Kidney (tissue), 13 donors: ENCODE measurements at regions not wholly inside any gene's neighbourhood (a gene's known extent, or its start where the extent isn't known, plus 50 kb on each side); places are given as distances from the start of the nearest gene placed in this dataset.

Experiments used
- DNase-seq, 5 donors: peaks; one replicate each; pipeline ENCODE4 v3.0.0-alpha.2; 2013 to 2020
- FAIRE-seq: peaks from 2 replicates; lab custom pipeline; 2012; peaks lifted over from hg19 to GRCh38; lab: Jason Lieb, UNC
- H3K27ac ChIP-seq, 2 donors: one replicate each; pipeline ENCODE4 v1.7.0; 2013; ENCODE audit warnings: low read depth in 2 of 2, low read length in 2 of 2, inconsistent platforms in 1 of 2
- H3K27me3 ChIP-seq: one replicate; pipeline ENCODE4 v1.7.1; 2013; ENCODE audit warnings: low read length, inconsistent platforms; ENCODE audit not compliant: control insufficient read depth, insufficient read depth
- H3K36me3 ChIP-seq, 3 donors: one replicate each; pipeline versions ENCODE4 v1.7.0 to v1.7.1; 2013; ENCODE audit warnings: low read length in 3 of 3, control low read depth in 1 of 3, inconsistent platforms in 1 of 3; ENCODE audit not compliant: insufficient read depth in 3 of 3, control insufficient read depth in 2 of 3
- H3K4me1 ChIP-seq, 3 donors: one replicate each; pipeline versions ENCODE4 v1.7.0 to v1.7.1; 2013; ENCODE audit warnings: low read length in 3 of 3, inconsistent platforms in 1 of 3, low read depth in 1 of 3; ENCODE audit not compliant: control insufficient read depth in 2 of 3, insufficient read depth in 2 of 3
- H3K4me3 ChIP-seq, 3 donors: one replicate each; pipeline versions ENCODE4 v1.7.0 to v1.8.1; 2013; ENCODE audit warnings: low read length in 3 of 3, control low read depth in 1 of 3, inconsistent platforms in 1 of 3
- H3K9ac ChIP-seq, 3 donors: one replicate each; pipeline versions ENCODE4 v1.7.0 to v1.7.1; 2013; ENCODE audit warnings: low read length in 3 of 3, control low read depth in 1 of 3, inconsistent platforms in 1 of 3
- H3K9me3 ChIP-seq, 3 donors: one replicate each; pipeline versions ENCODE4 v1.7.0 to v1.7.1; 2013; ENCODE audit warnings: low read length in 3 of 3, control low read depth in 1 of 3, inconsistent platforms in 1 of 3; ENCODE audit not compliant: control insufficient read depth in 2 of 3, insufficient read depth in 1 of 3
- CTCF ChIP-seq: IDR thresholded peaks from 3 replicates; pipeline ENCODE4 v1.5.1; 2012; ENCODE audit warnings: mild to moderate bottlenecking, moderate library complexity, borderline replicate concordance; ENCODE audit not compliant: insufficient read depth; ENCODE audit errors: extremely low read depth
- intact Hi-C: fragments of 100-400 bp; cut with DNase I; formaldehyde crosslinking; loops from one replicate; pipeline ENCODE4 v1.11.1; 2022
- donor health status: control.
- donor health status: control.
- donor health status: control.
- donor health status: control.
- donor health status: control.
- donor health status: DM: yes; HTN: yes; CAD: no.
- donor health status: Normal renal cell carcinoma (clear cell type).

- intact Hi-C loops: no loop called here
- no peaks in the 10 kb centered on the region for H3K27me3 ChIP-seq
- no peak for FAIRE-seq
- H3K9me3 ChIP-seq: no peaks in the 10 kb centered on the region
- no peak overlapping the region for H3K27ac ChIP-seq
- H3K36me3 ChIP-seq: no peaks in the 10 kb centered on the region
- no peak for DNase-seq
- H3K4me1 ChIP-seq: no peaks in the 10 kb centered on the region
- no peak for TF ChIP-seq CTCF
- H3K9ac ChIP-seq: no peak overlapping the region
- H3K4me3 ChIP-seq: no peak overlapping the region
These were observed 109.6 kb upstream of the DOK6 start for GRCh38 chr18:69291044-69291443.

- no peaks in the 10 kb centered on the region for H3K9me3 ChIP-seq
- DNase-seq: no peak
- no peaks in the 10 kb centered on the region for H3K4me1 ChIP-seq
- intact Hi-C loops: no loop called here
- H3K9ac ChIP-seq: no peak overlapping the region
- no peak overlapping the region for H3K27ac ChIP-seq
- no peak for FAIRE-seq
- no peak overlapping the region for H3K4me3 ChIP-seq
- H3K36me3 ChIP-seq: no peaks in the 10 kb centered on the region
- no peaks in the 10 kb centered on the region for H3K27me3 ChIP-seq
- TF ChIP-seq CTCF: no peak
These were observed 108.9 kb upstream of the DOK6 start for GRCh38 chr18:69291755-69292154.

GRCh38 chr18:69300185-69300584, 100.5 kb upstream of the DOK6 start:
- DNase-seq (no peak), FAIRE-seq (no peak)
- Histone ChIP-seq H3K27me3 (no peaks in the 10 kb centered on the region), H3K9me3 (peaks cover 0 to 4% (median 0%) of the 10 kb centered on the region in 3 donors), H3K4me3 (no peak overlapping the region), H3K27ac (no peak overlapping the region), H3K4me1 (no peaks in the 10 kb centered on the region), H3K36me3 (no peaks in the 10 kb centered on the region), H3K9ac (no peak overlapping the region)
- intact Hi-C loops: no loop called here
- no peak for TF ChIP-seq CTCF

- intact Hi-C loops: no loop called here
These were observed 92.1 kb upstream of the DOK6 start for GRCh38 chr18:69308619-69309018.

More at GRCh38 chr18:69308619-69309018, 92.1 kb upstream of the DOK6 start:
- no peak for TF ChIP-seq CTCF
- Histone ChIP-seq H3K36me3 (no peaks in the 10 kb centered on the region), H3K27ac (no peak overlapping the region), H3K4me3 (no peak overlapping the region), H3K27me3 (no peaks in the 10 kb centered on the region), H3K9ac (no peak overlapping the region), H3K9me3 (no peaks in the 10 kb centered on the region), H3K4me1 (no peaks in the 10 kb centered on the region)
- DNase-seq (no peak), FAIRE-seq (no peak)
